DMS153 (cell line): ENCODE measurements at regions not wholly inside any gene's neighbourhood (a gene's known extent, or its start where the extent isn't known, plus 50 kb on each side); places are given as distances from the start of the nearest gene placed in this dataset.
A peak's percentile ranks its signal among the peaks of the same experiment; 100 is the strongest.

Source experiments
- DNase-seq: peaks from one replicate; lab custom pipeline; 2025; lab: John Stamatoyannopoulos, UW

DNA sequence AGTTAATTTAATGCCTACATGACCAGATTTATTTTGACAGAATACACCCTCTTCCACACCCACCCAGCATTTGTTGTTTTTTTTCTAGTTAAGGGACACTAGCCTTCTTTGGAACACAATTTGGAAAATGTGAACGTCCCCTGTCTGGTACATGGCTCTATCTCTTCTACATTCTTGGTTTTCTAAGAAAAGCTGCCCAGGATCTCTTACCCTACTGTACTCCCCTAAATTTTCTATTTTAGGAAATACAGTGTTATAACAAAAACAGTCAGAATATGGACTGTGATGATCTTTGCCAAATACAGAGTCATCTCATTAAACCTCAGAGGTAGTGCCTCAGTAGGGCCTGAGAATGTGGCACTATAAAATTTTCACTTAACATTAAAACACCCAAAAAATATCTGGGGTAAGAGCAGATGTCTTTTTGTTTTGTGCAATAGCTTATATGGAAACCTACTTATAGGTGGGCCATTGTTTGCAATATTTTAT, 93.1 kb upstream of the SPON1 start:
- DNase-seq, result no peak

DNA sequence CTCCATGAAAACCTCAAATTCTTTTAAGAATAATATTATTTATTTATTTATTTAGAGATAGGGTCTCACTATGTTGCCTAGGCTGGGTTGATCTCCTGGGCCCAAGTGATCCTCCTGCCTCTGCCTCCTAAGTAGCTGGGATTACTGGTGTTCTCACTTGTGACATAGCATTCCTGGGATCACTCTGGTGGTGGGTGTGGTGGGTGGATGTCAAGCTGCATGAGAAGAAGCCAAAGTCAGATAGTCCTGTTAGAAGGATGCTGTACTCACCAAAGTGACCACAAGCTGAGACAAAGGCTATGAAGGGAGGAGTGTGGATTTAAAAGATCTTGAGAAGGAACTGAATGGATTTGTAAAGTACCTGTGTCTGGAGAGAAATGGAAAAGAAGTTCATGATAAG, 87.9 kb upstream of the SPON1 start:
- no peak for DNase-seq

DNA sequence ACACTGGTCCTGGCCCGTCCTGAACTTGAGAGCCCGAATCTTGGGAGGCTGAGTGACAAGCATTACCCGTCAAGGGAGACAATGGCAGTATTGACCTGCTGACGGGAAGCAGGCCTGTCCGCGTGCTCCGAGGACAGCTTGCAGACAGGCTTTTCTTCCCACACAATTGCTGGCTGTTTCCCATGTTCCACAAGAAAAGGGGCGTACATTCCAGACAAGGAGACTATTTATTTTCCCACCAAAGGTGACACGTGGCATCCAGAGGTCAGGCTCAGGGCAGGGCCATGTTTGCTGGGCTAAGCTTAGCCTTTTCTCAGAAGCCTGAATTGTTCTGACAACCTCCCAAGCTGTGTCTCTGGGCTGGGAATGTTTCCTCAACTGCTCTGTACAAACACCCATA, 86.9 kb upstream of the SPON1 start:
- no peak for DNase-seq

DNA sequence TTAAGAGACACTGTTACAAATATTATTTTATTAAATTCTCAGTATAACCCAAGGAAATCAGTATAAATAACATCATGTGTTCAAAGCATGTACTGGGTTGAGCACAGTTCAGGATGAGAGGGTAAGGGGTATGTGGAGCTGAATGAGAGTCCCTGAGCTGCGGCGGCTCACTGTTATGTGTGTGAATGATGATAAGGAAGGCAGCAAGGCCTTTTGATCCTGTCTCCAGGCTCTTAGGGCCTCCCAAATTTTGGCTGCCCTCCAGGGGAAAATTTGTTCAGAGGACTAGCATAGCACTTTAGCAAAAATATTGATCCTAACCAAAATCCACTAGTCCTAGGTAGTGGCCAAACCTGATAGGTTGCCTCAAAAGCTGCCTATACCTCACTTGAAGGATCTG, 86.1 kb upstream of the SPON1 start:
- DNase-seq, result no peak

DNA sequence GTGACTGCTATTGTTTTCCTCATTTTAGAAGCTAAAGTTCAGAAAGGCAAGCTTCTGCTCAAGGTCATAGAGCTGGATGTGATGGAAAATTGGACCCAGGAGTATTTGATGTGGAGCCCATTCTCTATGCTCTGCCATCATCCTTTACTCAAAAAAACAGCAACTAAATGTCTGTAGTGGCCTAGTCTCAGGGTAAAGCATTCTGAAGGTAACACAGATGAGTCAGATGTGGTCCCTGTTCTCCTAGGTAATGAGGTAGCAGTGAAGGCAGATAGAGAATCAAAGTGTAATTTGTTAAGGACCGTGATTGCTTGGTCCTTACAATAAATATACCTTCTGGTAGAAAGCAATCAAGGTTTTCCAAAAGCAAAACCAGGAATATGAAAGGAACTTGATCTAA, 84.4 kb upstream of the SPON1 start:
- DNase-seq, result no peak

DNA sequence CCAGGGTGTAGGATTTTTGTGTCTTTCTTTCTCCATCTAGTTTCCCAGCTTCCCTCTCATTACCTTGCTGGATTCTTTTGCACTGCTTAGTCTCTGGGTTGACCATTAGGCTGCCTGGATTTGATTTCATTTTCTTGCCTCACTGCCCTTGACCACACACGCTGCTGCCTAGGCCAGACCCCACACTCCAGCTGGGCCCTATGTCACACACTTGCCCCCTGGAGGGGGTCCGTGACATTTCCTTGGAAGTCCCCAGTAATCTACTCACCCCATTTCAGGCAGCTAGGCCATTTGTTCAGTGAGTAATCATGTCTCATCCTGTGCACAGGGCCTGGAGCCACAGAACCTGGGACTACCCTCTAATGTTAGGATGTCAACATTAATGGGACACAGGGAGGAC, 81.9 kb upstream of the SPON1 start:
- DNase-seq, result no peak

DNA sequence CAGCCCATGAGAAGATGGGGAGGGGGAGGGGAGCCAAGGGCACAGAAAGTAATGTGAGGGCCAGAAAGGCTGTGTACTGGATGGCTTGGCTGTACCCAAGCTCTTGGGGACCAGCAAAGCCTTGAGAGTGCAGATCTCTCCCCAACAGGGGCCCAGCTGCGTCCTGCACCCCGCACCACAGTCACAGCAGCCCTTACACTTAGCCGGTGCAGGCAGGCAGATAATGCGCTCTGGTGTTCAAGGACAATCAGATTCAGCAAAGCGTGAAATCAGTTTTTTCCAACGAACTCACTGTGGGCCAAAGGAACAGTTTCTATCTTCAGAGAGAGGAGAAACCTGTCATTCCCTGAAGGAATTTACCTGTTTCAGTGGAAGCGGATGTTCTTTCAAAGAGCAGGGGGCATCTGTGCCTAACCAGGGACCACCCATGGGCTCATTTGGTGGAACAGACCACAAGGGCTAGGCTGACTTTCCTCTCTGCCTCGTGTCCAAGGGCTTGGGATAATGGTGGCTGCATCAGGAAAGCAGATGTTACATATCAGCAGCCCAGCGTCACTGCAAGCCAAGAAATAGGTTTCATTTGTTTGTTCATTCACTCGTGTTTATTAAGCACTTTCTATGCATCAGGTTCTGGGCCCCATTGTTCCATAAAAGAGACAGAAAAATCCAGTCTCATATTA, 81.2 kb upstream of the SPON1 start:
- no peak for DNase-seq

DNA sequence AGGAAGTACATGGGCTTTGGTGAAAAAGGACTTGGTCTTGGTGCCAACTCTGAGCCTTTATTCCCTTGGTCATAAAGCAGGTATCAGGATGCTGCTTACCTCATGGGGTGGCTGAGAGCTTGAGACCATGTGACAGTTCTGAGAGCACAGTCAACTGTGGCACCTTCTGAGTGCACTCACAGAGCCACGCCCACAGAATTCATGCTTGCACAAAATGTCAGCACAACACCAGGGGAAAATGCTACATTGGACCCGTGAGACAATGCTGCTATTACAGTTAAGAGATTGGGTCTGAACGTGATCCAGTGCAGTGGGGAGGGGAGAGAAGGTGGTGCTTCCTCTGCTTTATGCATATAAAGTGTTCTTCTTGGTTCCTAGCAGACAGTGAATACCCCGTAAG, 79.5 kb upstream of the SPON1 start:
- peak; percentile 66 for DNase-seq

DNA sequence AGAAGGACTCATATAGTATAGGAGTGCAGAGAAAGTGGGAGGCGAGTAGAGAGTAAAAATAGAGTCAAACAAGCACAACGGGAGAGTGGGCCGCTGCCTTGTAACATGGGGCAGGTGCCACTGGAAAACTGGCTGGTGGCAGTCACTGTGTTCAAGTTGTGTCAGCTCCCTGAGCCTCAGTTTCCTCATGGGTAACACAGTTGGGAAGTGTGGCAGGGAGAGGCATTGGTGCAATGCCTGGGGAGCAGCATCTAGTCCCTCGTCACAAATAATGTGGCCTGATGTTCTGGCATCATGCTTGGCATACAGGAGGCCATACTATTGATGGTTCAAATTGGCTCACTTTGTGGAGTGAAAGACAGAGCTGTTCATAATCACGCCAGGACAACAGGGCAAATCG, 78.9 kb upstream of the SPON1 start:
- DNase-seq, result no peak

DNA sequence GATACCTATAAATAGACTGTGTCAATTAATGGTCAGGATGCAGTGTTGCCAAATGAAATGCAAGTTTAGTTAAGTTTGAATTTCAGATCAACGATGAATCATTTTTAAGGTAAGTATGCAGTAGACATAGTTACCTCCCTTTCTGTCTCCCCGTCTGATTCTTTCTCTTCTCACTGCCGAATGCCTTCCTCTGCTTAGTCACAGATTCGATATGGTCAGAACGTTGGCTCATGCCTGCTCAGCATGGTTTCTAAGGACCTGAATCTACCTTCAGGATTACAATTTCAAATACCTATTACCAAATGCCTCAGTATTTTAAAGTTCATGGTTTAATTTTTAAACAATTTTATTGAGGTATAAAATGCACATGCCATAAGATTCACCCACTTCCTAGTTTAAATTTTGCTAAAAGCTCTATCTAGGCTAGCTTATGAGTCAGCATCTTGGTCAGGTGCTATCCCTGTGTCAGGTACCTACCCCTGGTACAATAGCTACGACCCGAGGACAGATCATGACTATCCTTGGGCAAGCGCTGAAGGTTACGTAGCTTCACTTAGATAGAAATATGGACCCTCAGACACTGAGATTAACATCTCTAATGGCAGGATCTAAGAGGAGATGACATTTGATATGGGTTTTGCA, 78.2 kb upstream of the SPON1 start:
- DNase-seq, result no peak

DNA sequence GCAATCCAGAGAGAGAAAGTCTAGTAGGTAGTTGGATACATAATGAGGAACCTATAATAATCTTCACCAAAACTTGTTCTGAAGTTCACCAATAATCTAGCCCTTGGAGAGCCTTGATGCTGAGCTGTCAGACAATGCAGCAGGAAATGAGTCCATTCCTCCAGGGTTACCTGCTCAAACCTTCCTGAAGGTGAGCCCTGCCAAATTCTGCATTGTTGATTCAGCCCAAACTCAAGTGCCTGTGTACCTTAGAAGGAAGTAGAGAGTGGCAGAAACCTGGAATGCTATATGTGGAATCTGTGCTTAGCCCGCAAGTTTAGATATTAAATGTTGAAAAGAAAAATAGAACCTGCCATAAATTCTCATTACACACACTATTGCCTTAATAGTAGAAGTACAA, 77.4 kb upstream of the SPON1 start:
- peak; percentile 39 for DNase-seq

DNA sequence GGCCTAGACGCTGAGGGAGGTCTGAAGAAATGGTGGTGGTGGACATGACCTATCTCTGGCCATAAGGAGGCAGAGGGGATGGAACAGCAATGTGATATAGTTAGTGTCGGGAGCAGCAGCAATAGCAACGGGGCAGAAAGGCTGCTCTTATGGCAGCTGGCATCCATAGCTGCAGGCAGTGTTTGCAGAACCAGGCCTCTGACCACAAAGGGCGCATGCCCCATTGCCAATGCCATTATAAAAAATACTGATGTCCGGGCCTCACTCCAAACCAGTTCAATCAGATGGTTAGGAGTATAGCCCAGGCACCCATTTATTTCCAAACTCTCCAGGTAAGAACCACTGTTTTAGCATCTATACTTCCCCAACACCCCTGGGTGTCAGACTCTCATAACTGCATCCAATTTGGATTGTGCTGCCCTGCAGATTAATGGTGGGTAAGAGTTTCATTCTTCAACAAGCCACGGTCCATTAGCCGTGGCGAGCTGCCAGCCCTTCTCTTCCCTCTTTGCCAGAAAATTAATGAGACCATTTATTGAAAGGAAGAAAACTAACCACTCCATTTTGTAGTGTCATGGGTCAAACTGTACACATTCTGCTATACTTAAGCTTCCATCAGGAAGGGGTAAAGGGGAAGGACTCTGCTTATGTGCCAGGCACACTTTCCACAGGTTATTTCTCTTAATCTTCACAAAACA, 72.8 kb upstream of the SPON1 start:
- peak; percentile 88 for DNase-seq

DNA sequence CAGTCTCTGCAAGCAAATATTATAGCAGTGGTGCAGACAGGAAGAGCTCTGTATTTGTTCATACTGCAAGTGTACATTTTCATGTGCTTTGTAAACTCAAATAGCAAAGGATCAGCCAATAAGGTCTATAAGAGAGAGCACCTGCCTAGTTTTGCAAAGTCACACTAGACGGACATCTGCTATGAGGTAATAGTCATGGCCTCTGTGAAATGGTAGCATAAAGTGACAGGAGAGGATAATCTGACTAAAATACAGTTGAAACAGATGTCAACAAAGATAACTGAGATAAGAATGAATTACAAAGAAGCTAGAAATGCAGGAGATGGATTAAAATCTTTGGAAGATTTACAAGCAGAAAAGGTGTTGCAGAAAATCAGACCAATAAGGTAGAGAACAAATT, 70.6 kb upstream of the SPON1 start:
- peak; percentile 88 for DNase-seq

DNA sequence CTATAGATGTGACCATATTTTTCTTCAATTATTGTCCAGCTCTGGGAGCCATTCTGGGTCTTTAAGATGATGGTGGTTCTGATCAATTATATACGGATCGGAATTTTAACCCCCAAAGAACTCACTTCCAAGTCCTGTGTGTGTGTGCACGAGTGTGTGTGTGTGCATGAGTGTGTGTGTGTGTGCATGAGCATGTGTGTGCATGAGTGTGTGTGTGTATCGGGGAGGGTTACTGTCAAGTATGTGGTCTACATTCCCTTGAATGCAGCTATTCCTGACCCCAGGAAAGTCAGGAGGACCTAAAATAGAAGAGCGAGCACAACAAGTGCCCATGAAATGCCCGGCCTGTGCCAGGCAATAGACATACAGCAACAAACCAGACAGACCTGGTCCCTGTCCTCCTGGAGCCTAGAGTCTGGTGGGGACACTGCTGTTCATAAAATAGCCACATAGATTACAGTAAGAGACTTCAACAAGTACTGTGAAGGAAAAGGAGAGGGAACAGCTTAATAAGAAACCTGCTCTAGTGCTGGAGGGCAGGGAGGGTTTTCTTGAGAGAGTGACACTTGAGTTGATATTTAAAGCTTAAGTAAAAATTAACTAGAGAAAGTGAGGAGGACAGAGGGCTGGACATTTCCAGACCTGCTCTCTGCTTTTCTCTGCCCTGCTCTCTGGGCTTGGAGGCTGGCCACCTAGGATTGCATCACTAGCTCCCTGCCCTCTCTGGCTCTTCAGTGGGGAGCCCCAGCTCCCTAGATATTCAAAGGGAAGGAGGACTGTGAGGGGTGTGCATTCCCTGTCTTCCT, 66.1 kb upstream of the SPON1 start:
- DNase-seq, result no peak

DNA sequence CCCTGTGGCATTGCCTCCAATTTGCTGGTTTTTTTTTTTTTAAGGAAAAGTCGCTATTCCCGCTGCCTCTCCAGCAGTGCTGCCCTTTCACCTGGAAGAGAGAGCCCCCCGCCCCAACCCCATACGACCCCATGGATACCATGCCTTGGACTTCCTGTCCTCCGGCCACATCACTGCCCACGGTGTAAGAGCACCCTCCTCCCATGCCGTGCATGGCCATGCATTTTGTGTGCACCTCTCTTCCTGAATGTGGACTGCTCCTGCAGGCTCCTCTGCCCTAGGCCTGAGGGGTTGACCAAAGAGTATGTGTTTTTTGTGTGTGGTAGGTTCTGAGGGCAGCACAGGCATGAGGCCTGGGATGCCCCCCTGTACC, 65.6 kb upstream of the SPON1 start:
- no peak for DNase-seq

DNA sequence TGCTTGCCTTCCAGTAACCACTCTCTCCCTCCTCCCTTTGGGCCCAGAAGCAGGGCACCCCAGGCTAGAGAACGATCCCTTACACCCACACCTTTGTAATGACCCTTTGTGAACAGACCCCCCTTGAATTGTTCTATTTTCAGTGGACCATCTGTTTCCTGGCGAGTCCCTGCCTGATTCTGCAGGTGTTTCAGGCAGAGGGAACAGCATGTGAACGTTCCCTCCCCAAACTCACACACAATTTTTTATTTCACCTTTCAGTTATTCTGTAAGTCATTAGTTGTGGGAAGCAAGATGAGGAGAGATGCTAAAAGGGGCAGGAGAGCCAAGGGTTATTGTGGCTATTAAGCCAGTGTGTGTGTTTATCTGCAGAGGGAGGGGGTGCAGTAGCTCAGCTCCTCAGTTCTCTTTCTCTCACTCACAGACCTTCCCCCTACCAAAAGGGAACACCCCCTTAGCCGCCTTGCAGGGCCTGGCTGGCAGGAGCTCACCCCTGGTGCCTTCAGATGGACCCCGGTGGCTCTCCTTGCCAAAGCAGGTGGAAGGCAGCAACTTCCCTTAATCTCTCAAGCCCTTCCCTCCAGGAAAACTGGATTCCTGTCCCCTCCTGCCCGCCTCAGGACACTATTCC, 64.8 kb upstream of the SPON1 start:
- DNase-seq, result peak; percentile 16

DNA sequence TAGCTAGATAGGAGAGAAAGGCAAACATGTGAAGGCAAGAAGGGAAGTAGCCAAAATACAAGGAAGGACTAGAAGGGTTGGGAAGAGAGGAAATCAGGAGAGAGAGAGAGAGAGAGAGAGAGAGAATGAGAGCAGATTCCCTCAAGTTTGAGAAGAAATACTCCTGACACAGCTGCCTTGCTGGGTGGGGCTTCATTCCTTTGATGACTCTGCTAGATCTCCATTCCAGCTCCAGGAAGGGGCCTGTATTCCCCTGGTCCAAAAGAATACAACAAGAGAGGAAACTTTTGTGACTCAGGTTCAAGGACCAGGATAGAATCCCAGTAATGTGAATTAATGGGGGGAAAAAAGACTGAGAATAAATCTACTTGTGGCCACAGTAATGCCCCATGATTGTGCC, 62.9 kb upstream of the SPON1 start:
- DNase-seq, result no peak

DNA sequence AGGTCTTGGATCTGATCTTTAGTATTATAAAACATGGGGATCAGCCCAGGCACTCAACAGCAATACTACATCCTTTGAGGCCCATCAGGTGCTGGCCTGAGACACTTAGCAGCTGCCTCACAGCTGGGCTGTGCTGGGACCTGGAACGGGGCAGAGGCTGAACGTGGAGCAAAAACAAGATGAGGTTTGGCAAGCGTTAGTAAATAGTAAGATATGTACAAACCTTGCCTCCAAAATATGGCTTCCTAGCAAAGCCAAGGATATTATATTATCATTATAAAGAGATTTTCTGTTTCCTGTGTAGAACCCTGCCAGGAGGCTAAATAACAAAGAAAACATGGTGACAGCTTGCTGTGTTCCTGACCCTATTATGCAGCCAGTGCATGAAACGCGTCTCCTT, 60.0 kb upstream of the SPON1 start:
- no peak for DNase-seq

DNA sequence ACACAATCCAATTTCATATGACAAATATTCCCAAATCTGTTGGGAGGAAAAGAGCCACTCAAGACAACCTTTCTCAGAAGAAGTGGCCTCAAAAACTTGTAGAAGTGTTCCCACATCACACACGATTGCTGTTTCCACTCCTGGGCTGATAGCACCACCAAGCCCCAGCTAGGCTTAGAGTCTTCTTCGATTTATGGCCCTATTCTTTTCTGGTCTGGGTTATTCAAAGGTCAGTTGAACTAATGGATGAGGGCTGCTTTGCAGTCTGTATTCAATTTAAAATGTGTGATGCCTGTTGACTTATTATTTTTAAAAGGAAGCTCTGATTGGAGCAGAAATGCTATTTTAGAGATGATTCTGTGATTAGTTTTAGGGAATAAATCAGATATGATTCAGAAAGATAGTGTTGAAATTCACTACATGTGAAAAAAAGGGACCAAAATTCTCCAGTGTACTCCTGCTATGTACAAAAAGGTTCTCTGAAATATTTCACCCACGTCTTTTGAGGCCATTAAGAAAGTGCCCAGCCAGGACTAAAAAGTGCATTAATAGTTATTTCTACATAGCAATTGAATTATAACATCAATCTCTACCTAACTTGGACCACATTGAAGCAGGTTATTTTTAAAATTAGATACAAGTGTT, 57.3 kb upstream of the SPON1 start:
- no peak for DNase-seq

DNA sequence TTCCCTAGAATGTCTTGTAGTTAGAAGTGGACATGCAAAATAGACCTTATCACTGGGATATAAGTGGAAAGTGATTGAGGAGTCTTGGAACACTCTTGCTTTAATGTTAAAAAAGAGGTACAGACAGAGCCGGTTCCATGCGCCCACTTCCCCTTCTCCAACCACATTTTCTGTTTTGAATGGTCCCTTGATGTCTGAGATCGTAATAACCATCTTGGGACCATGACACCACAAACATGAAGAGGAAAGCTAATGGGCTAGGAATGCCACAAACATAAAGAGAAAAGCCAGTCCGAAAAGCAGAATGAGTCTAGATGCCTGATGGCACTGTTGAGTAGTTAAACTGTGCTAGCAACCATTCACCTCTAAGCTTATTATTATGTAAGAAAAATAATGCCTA, 54.8 kb upstream of the SPON1 start:
- no peak for DNase-seq

DNA sequence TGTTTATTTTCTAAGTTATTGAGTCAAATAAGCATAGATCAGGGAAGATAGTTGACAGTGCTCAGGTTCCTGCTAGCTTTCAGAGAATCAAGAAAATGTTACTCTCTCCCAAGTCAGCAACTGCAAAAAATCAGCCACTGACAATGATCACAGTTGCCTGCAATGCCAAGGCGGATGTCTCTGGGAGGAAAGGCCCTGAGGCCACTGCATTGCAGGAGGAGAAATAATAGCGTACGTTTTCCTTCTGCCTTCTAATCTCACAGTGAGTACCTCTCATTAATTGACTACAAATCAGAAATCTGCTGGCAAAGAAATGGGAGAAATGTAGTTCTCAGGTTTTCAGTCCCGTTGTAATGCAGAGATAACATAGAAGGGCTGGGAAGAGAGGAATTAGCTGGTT, 54.0 kb upstream of the SPON1 start:
- no peak for DNase-seq
